Ammon's horn (tissue), 1 donor: ENCODE measurements at regions not wholly inside any gene's neighbourhood (a gene's known extent, or its start where the extent isn't known, plus 50 kb on each side); places are given as distances from the start of the nearest gene placed in this dataset.

Source experiments
- DNase-seq: peaks from one replicate; pipeline ENCODE4 v3.0.0-alpha.2; 2016; ENCODE audit warnings: low spot score

GRCh38 chr14:96143906-96144305 is 60.7 kb upstream of the BDKRB2 start:
- DNase-seq, result no peak

DNA sequence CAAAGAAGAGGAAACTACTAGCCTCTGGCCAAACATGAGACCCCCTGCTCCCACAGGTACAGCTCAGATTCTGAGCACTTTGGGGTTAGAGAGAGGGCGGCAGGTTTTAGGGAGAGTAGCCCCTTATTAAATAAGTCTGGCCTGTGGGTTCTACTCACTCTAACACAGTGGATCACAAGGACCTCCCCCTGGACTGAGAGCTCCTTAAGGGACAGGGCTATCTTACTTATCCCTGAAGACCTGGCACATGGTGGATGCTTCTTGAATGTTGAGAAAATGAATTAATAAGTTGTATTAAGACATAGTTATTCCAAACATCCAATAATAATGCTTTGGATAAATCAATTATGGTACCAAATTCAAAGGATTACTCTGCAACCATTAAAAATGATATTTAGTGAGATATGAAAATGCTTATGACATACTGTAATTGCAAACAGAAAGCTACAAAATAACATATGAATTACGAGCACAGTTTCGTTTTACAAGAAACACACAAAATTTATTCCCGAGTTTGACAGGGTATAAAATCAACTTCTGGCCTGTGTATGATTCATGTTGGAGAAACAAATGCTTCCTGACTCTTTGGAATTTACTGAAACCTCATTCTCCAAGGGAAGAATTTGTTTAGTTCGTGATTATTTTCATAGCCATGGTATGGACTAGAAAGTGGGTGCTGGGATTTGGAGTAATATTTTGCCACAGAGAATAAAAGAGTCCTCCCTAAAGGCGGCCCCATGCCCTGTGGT is 59.3 kb upstream of the BDKRB2 start:
- DNase-seq, result no peak

DNA sequence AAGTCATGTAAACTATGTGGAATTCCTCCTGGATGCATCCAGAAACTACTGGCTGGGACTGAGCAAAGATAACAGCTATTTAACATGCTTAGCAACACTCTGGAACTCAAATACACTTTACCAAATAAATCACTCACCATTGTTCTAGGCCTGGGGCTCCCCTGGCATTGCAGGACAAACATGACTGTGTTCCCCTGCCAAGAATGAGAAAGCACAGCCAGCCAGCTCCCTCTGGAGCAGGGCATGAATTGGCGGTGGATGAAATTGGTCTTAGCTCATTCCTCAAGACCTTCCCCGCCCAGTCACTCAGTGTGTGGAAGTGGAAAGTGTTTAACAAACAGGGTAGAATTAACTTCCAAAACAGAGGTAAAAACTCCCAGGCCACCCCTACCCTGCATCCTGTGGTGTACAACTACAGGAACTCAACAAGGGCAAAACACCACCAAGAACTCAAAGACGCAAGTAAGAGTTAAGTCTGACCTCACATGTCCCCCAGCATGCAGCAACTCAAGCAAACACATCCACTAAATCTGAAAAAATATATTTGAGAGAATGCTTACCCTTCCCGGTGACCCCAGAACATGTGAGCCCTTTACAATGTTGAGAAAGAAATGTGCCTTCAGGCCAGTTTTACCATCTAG is 58.4 kb upstream of the BDKRB2 start:
- DNase-seq, result peak; percentile 93

DNA sequence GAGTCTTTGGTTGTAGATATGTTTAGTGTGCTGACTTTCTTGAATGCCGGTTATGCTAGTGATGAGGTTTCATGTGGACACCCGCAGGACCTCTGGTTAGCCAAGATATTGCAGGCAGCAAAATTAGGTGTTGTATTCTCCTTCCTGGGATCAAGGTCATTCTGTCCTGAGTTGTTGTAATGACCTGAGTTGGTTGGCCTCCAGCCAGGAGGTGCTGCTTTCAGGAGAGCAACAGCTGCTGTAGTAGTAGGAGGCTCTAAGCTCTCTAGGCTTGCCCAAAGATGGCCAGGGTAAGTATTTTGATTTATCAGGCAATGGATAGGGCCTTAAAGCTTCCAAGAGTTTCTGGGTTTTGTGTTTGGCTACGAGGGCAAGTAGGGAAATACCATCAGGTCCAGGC is 56.0 kb upstream of the BDKRB2 start:
- DNase-seq, result no peak

DNA sequence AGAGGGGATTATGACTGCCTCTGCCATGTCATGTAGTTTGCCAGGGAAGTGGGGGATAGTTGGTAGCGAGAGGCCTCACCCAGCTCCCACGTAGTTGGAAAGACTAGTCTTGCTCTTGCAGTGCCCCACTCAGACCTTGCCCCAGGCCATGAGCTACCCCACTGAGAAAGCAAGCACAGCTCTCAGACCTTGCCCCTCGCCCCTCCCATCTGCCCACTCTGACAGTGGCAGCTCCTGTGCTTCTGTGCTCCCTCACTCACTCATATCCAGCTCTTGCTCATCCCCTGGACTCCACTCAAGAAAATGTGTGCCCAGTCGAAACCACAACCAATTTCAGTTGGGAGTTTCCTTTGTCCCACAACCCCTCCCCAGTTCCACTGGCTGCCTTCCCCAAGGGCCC is 55.5 kb upstream of the BDKRB2 start:
- no peak for DNase-seq

GRCh38 chr14:96150214-96150613 is 54.4 kb upstream of the BDKRB2 start:
- DNase-seq, result no peak

DNA sequence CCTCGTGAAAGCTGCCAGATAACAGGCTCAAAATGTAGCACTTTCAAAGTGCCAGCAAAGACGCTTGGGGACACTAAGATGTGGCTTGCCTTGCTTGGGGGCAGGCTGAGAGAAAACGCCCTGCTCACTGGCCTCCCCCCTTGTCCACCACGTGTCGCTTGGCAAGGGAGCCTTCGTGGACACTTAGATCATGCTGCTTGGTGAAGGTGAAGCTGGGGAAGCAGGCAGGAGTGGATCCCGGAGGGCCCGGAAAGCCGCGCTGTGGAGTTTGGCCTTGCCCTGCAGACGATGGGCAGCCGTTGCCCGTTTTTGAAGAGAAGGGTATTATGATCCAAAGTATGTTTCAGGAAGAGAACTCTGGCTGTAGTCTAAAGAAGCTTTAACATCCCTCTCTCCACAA is 53.4 kb upstream of the BDKRB2 start:
- DNase-seq, result no peak

GRCh38 chr14:96153003-96153402 is 51.6 kb upstream of the BDKRB2 start:
- DNase-seq, result no peak
